GM23248 (cell line): ENCODE measurements at regions not wholly inside any gene's neighbourhood (a gene's known extent, or its start where the extent isn't known, plus 50 kb on each side); places are given as distances from the start of the nearest gene placed in this dataset.

ENCODE experiments used
- EZH2 ChIP-seq: fragments of 200-600 bp; sonication (generic); IDR thresholded peaks from 2 replicates; pipeline ENCODE4 v1.6.1; 2018; ENCODE audit warnings: antibody characterized with exemption, mild to moderate bottlenecking; ENCODE audit not compliant: insufficient read depth, poor library complexity, severe bottlenecking
- EZH2phosphoT487 ChIP-seq: fragments of 200-600 bp; sonication (generic); IDR thresholded peaks from 2 replicates; pipeline ENCODE4 v1.6.1; 2018; ENCODE audit warnings: antibody characterized with exemption, moderate library complexity, mild to moderate bottlenecking, low read depth; ENCODE audit not compliant: insufficient read depth

DNA sequence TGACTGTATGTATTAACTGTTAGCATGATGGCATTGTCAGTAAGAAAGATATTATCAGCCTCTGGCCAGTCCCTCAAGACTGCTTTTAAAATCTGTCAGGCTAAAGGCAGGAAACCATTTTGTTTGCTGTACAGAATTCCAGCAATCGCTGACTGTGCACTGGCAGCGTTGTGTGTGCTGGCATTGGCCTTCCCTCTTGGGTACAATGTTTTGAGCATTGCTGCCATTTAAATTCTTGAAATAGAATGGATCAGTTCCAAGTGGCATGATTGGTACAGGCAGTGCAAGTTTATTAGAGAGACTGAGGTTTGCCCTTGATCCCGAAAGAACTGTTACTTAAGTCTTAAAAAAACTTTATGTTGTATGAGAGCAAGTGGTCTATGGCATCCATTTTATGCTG is 788.7 kb downstream of the OTOL1 start:
- TF ChIP-seq EZH2, result no peak
- TF ChIP-seq EZH2phosphoT487, result no peak
